H1 (cell line): ENCODE measurements at regions not wholly inside any gene's neighbourhood (a gene's known extent, or its start where the extent isn't known, plus 50 kb on each side); places are given as distances from the start of the nearest gene placed in this dataset.

Source experiments
- CTCF ChIA-PET: fragments of 300-600 bp; sonication (Branson Sonifier 250); formaldehyde crosslinking; loops from one replicate; lab custom pipeline; 2021; ENCODE audit not compliant: partially characterized antibody; lab: Charles Lee
- POLR2A ChIA-PET: fragments of 300-600 bp; sonication (Branson Sonifier 250); formaldehyde crosslinking; loops from one replicate; lab custom pipeline; 2021; ENCODE audit warnings: inconsistent platforms; ENCODE audit not compliant: partially characterized antibody; lab: Charles Lee
- DNase-seq, 2 experiments: peaks; one replicate each; pipeline versions ENCODE4 v3.0.0 to v3.0.0-alpha.2; 2010 to 2022; ENCODE audit warnings: low spot score in 2 of 2, low read depth in 1 of 2, mixed read lengths in 1 of 2
- FAIRE-seq: peaks from 2 replicates; lab custom pipeline; 2011; peaks lifted over from hg19 to GRCh38; lab: Jason Lieb, UNC
- H2AFZ ChIP-seq: 2 replicates; pipeline ENCODE4 v1.8.1; 2012; ENCODE audit warnings: low read length, inconsistent platforms
- H2AK5ac ChIP-seq: 2 replicates; pipeline ENCODE4 v1.6.1; 2013; ENCODE audit warnings: low read depth, low read length
- H2BK120ac ChIP-seq: replicated peaks from 2 replicates; pipeline ENCODE3; 2013; ENCODE audit warnings: low read depth, low read length, inconsistent platforms
- H2BK12ac ChIP-seq: 2 replicates; pipeline ENCODE4 v1.6.1; 2013; ENCODE audit warnings: low read depth, low read length
- H2BK15ac ChIP-seq: 2 replicates; pipeline ENCODE4 v1.6.1; 2013; ENCODE audit warnings: low read length
- H2BK20ac ChIP-seq: 2 replicates; pipeline ENCODE4 v1.6.1; 2013; ENCODE audit warnings: low read length
- H2BK5ac ChIP-seq: 2 replicates; pipeline ENCODE4 v1.6.1; 2013; ENCODE audit warnings: low read depth, low read length
- H3K14ac ChIP-seq: 2 replicates; pipeline ENCODE4 v1.6.1; 2013; ENCODE audit warnings: inconsistent platforms; ENCODE audit not compliant: insufficient read length
- H3K18ac ChIP-seq: 2 replicates; pipeline ENCODE4 v1.6.1; 2013; ENCODE audit warnings: low read length; ENCODE audit errors: extremely low read depth
- H3K23ac ChIP-seq: 2 replicates; pipeline ENCODE4 v1.6.1; 2013; ENCODE audit warnings: inconsistent platforms; ENCODE audit not compliant: insufficient read length
- H3K23me2 ChIP-seq: 2 replicates; pipeline ENCODE4 v1.6.1; 2013; ENCODE audit warnings: low read depth, low read length
- H3K27ac ChIP-seq: 2 replicates; pipeline ENCODE4 v1.6.1; 2011; ENCODE audit warnings: low read depth, low read length, inconsistent platforms
- H3K27me3 ChIP-seq, 4 experiments: replicated peaks in 1 of 4; 1 replicate in 1 of 4; 2 replicates in 3 of 4; pipeline versions ENCODE4 v1.6.1 to v1.8.1; 2011 to 2013; ENCODE audit warnings: low read length in 3 of 4, mild to moderate bottlenecking in 3 of 4, inconsistent platforms in 2 of 4, mixed read lengths in 2 of 4, moderate library complexity in 1 of 4; ENCODE audit not compliant: control insufficient read depth in 3 of 4, insufficient read depth in 3 of 4; ENCODE audit errors: extremely low read depth in 1 of 4
- H3K36me3 ChIP-seq, 4 experiments: 2 replicates each; pipeline versions ENCODE4 v1.6.1 to v1.8.1; 2011 to 2013; ENCODE audit warnings: mild to moderate bottlenecking in 4 of 4, low read length in 3 of 4, moderate library complexity in 2 of 4, control low read depth in 1 of 4, inconsistent platforms in 1 of 4; ENCODE audit not compliant: insufficient read depth in 4 of 4, control insufficient read depth in 2 of 4
- H3K4ac ChIP-seq: replicated peaks from 2 replicates; pipeline ENCODE3; 2013; ENCODE audit warnings: low read length, low read depth, mixed read lengths, inconsistent platforms; ENCODE audit not compliant: insufficient read length
- H3K4me1 ChIP-seq, 4 experiments: replicated peaks in 1 of 4; 1 replicate in 1 of 4; 2 replicates in 3 of 4; pipeline versions ENCODE4 v1.6.1 to v1.8.1; 2011 to 2013; ENCODE audit warnings: low read length in 3 of 4, inconsistent platforms in 2 of 4, mixed read lengths in 1 of 4; ENCODE audit not compliant: insufficient read depth in 4 of 4, control insufficient read depth in 3 of 4
- H3K4me2 ChIP-seq, 2 experiments: 2 replicates each; pipeline versions ENCODE4 v1.6.1 to v1.8.1; 2011 to 2013; ENCODE audit warnings: low read depth in 2 of 2, low read length in 2 of 2, control low read depth in 1 of 2, inconsistent platforms in 1 of 2, mild to moderate bottlenecking in 1 of 2; ENCODE audit not compliant: insufficient read depth in 1 of 2
- H3K4me3 ChIP-seq, 4 experiments: fragments of 200-600, 300-600 bp in 1 of 4; sonication (generic), shearing (Covaris generic), sonication (Bioruptor Twin) in 1 of 4; 2 replicates each; pipeline versions ENCODE4 v1.5.1 to v1.8.1; 2011 to 2016; ENCODE audit warnings: low read length in 4 of 4, low read depth in 3 of 4, control low read depth in 2 of 4, inconsistent platforms in 2 of 4, mild to moderate bottlenecking in 2 of 4, mixed read lengths in 1 of 4, moderate library complexity in 1 of 4; ENCODE audit not compliant: insufficient read depth in 2 of 4; ENCODE audit errors: extremely low read depth in 1 of 4
- H3K56ac ChIP-seq: replicated peaks from 2 replicates; pipeline ENCODE3; 2013; ENCODE audit warnings: low read depth, mild to moderate bottlenecking, mixed read lengths, low read length, inconsistent platforms; ENCODE audit not compliant: insufficient read length
- H3K79me1 ChIP-seq: 2 replicates; pipeline ENCODE4 v1.6.1; 2013; ENCODE audit warnings: low read depth, low read length, control low read depth
- H3K79me2 ChIP-seq, 2 experiments: 2 replicates each; pipeline versions ENCODE4 v1.6.1 to v1.8.1; 2012 to 2013; ENCODE audit warnings: low read length in 2 of 2, mild to moderate bottlenecking in 2 of 2, inconsistent platforms in 1 of 2; ENCODE audit not compliant: insufficient read depth in 2 of 2, control insufficient read depth in 1 of 2
- H3K9ac ChIP-seq, 4 experiments: replicated peaks in 1 of 4; 1 replicate in 1 of 4; 2 replicates in 3 of 4; pipeline versions ENCODE4 v1.6.1 to v1.8.1; 2011 to 2013; ENCODE audit warnings: low read depth in 3 of 4, low read length in 3 of 4, control low read depth in 2 of 4, mild to moderate bottlenecking in 2 of 4, moderate library complexity in 2 of 4, inconsistent platforms in 1 of 4; ENCODE audit errors: extremely low read depth in 1 of 4
- H3K9me3 ChIP-seq, 2 experiments: 2 replicates each; pipeline versions ENCODE4 v1.6.1 to v1.8.1; 2012 to 2013; ENCODE audit warnings: mild to moderate bottlenecking in 2 of 2, moderate library complexity in 2 of 2, control low read depth in 1 of 2, inconsistent platforms in 1 of 2, low read depth in 1 of 2, low read length in 1 of 2, mixed read lengths in 1 of 2; ENCODE audit not compliant: insufficient read depth in 2 of 2
- H4K20me1 ChIP-seq, 2 experiments: replicated peaks in 1 of 2; 2 replicates each; pipeline versions ENCODE3 to v1.8.1; 2011 to 2013; ENCODE audit warnings: inconsistent platforms in 2 of 2, low read length in 2 of 2, mild to moderate bottlenecking in 1 of 2; ENCODE audit not compliant: insufficient read depth in 2 of 2, control insufficient read depth in 1 of 2
- H4K5ac ChIP-seq: 2 replicates; pipeline ENCODE4 v1.6.1; 2013; ENCODE audit warnings: low read length, low read depth, mixed read lengths, inconsistent platforms; ENCODE audit not compliant: insufficient read length
- H4K8ac ChIP-seq: 2 replicates; pipeline ENCODE4 v1.8.0; 2013; ENCODE audit warnings: mild to moderate bottlenecking, moderate library complexity, low read length, inconsistent platforms; ENCODE audit not compliant: insufficient read depth; ENCODE audit errors: extremely low read depth
- H4K91ac ChIP-seq: replicated peaks from 2 replicates; pipeline ENCODE3; 2013; ENCODE audit warnings: low read length, mixed read lengths, inconsistent platforms; ENCODE audit not compliant: insufficient read length
- CBX8 ChIP-seq: fragments of 300-800, 300-1000 bp; sonication (generic); IDR thresholded peaks from 2 replicates; pipeline ENCODE4 v1.7.1; 2016; ENCODE audit warnings: low read depth, low read length, borderline replicate concordance
- EP300 ChIP-seq, 2 experiments: IDR thresholded peaks; 1 replicate in 1 of 2; 2 replicates in 1 of 2; pipeline ENCODE4 v1.6.1; 2011 to 2012; ENCODE audit warnings: low read depth in 2 of 2, low read length in 2 of 2, mild to moderate bottlenecking in 2 of 2, borderline replicate concordance in 1 of 2, inconsistent platforms in 1 of 2, moderate library complexity in 1 of 2
- FOSL1 ChIP-seq: IDR thresholded peaks from 2 replicates; pipeline ENCODE4 v1.6.1; 2011; ENCODE audit warnings: mild to moderate bottlenecking, low read depth, low read length, moderate library complexity; ENCODE audit not compliant: insufficient read depth
- JUN ChIP-seq: IDR thresholded peaks from 2 replicates; pipeline ENCODE4 v1.6.1; 2011; ENCODE audit warnings: low read depth, mild to moderate bottlenecking, improper control_type of control experiment, low read length
- MAFK ChIP-seq: IDR thresholded peaks from 2 replicates; pipeline ENCODE4 v1.6.1; 2012; ENCODE audit warnings: low read depth, mild to moderate bottlenecking, improper control_type of control experiment, low read length
- NANOG ChIP-seq: IDR thresholded peaks from 2 replicates; pipeline ENCODE4 v1.6.1; 2011; ENCODE audit warnings: low read length, low read depth, mild to moderate bottlenecking, inconsistent platforms; ENCODE audit not compliant: insufficient read depth, poor library complexity, severe bottlenecking
- PHF8 ChIP-seq: fragments of 200-600 bp; sonication (generic); conservative IDR thresholded peaks from 2 replicates; pipeline ENCODE4 v1.7.1; 2012; ENCODE audit warnings: low read depth, mild to moderate bottlenecking, inconsistent platforms, low read length, moderate library complexity
- POLR2A ChIP-seq, 2 experiments: IDR thresholded peaks; 1 replicate in 1 of 2; 2 replicates in 1 of 2; pipeline ENCODE4 v1.6.1; 2011; ENCODE audit warnings: low read depth in 2 of 2, low read length in 2 of 2, mild to moderate bottlenecking in 2 of 2; ENCODE audit errors: control extremely low read depth in 1 of 2
- POU5F1 ChIP-seq: IDR thresholded peaks from 2 replicates; pipeline ENCODE4 v1.6.1; 2011; ENCODE audit warnings: low read depth, mild to moderate bottlenecking, low read length, moderate library complexity
- RBBP5 ChIP-seq: IDR thresholded peaks from 2 replicates; pipeline ENCODE4 v1.7.1; 2012; ENCODE audit warnings: low read depth, mild to moderate bottlenecking, inconsistent platforms, low read length, moderate library complexity, borderline replicate concordance
- TAF1 ChIP-seq: IDR thresholded peaks from 2 replicates; pipeline ENCODE4 v1.6.1; 2011; ENCODE audit warnings: mild to moderate bottlenecking, low read depth, low read length
- TEAD4 ChIP-seq: IDR thresholded peaks from 2 replicates; pipeline ENCODE4 v1.6.1; 2012; ENCODE audit warnings: low read depth, low read length, inconsistent platforms, mixed read lengths
- ZNF274 ChIP-seq: IDR thresholded peaks from 2 replicates; pipeline ENCODE4 v1.7.0; 2012; ENCODE audit warnings: low read length, borderline replicate concordance; ENCODE audit errors: extremely low read depth
- WGBS, 2 experiments: shearing (Covaris generic) in 1 of 2; methylation state at CpG; one replicate each; pipeline versions ENCODE4 v1.1.6 to v1.1.7; 2013 to 2015; ENCODE audit warnings: low lambda C conversion rate in 2 of 2, mixed read lengths in 2 of 2, inconsistent platforms in 1 of 2, low coverage in 1 of 2, missing lambda C conversion rate in 1 of 2; ENCODE audit not compliant: insufficient replicate concordance in 2 of 2, insufficient coverage in 1 of 2, insufficient read length in 1 of 2; ENCODE audit errors: extremely low coverage in 1 of 2, missing lambda C conversion rate in 1 of 2; 5-methylcytosine and 5-hydroxymethylcytosine counted together

DNA sequence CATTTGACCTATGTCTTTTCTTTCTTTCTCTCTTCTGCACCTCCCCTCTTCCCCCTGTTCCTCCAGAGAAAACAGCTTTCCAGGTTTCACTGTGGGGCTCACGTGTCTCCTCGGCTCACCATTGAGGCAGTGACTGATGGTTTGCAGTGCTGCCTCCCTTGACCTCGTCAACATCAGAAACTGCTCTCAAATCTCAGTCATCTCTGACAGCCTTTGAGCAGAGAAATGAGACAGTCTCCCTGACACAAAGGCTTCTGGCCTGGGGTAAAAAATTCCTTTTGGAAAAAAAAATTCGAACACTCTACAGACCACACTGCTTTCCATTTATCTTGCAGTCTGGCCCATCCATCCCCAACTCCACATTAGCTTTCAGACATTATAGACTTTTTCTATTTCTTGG lies 450.0 kb downstream of the TFAP2B start:
- Histone ChIP-seq H3K23ac (no peak overlapping the region), H3K79me1 (no peaks in the 10 kb centered on the region), H3K14ac (no peak overlapping the region), H3K4me2 (no peak overlapping the region), H3K4ac (no peak overlapping the region), H3K27me3 (no peaks in the 10 kb centered on the region), H3K79me2 (no peaks in the 10 kb centered on the region), H2BK20ac (no peak overlapping the region), H4K5ac (no peak overlapping the region), H3K4me1 (no peaks in the 10 kb centered on the region), H3K9ac (no peak overlapping the region), H3K9me3 (no peaks in the 10 kb centered on the region), H3K4me3 (no peak overlapping the region), H2BK15ac (no peak overlapping the region), H3K56ac (no peak overlapping the region), H2BK120ac (no peak overlapping the region), H4K8ac (no peak overlapping the region), H2BK12ac (no peak overlapping the region), H4K20me1 (no peaks in the 10 kb centered on the region), H3K27ac (no peak overlapping the region), H2AFZ (no peak overlapping the region), H2AK5ac (no peak overlapping the region), H3K23me2 (no peaks in the 10 kb centered on the region), H3K36me3 (no peaks in the 10 kb centered on the region), H4K91ac (no peak overlapping the region), H3K18ac (no peak overlapping the region), H2BK5ac (no peak overlapping the region)
- ChIA-PET CTCF (interaction anchor here (0.6 kb wide), 1 partner anchor 494 kb away, joined by 3 read pairs; no protein-coding TSS in a partner anchor), POLR2A (no interaction called here)
- FAIRE-seq: no peak
- WGBS, 2 experiments: 92% methylated on average over 4 of the region's 4 CpGs; no CpG with 5 or more reads in 1 of the 2 experiments
- DNase-seq: no peak
- no peak for TF ChIP-seq JUN
- TF ChIP-seq EP300 (IDR thresholded peaks at IDR 0.05; ENCODE audit: borderline replicate concordance in 1 of 2, low read depth in 2 of 2, low read length in 2 of 2): no peak
- TF ChIP-seq ZNF274: no peak
- no peak for TF ChIP-seq POLR2A (IDR thresholded peaks at IDR 0.05; ENCODE audit: control extremely low read depth in 1 of 2, low read depth in 2 of 2, low read length in 2 of 2)
- TF ChIP-seq MAFK: no peak
- TF ChIP-seq PHF8: no peak
- TF ChIP-seq POU5F1: no peak
- TF ChIP-seq TAF1: no peak
- no peak for TF ChIP-seq TEAD4
- no peak for TF ChIP-seq CBX8
- TF ChIP-seq FOSL1: no peak
- TF ChIP-seq RBBP5: no peak
- no peak for TF ChIP-seq NANOG
